HCT116 (cell line): ENCODE measurements at regions not wholly inside any gene's neighbourhood (a gene's known extent, or its start where the extent isn't known, plus 50 kb on each side); places are given as distances from the start of the nearest gene placed in this dataset.

Source experiments
- ATAC-seq: fragments of 200-7000 bp; cut with Tn5 transposase; 2 replicates; pipeline ENCODE4 v1.9.1; 2020; ENCODE audit warnings: mild to moderate bottlenecking, moderate library complexity
- BruUV-seq: library from RNA; stranded (reverse); fragments of 400-500 nt; replicated peaks from 2 replicates; lab custom pipeline; 2021; lab: Mats Ljungman, UMichigan
- CTCF ChIA-PET: fragments of 300-600 bp; sonication (Branson Sonifier 250); formaldehyde crosslinking; loops from one replicate; lab custom pipeline; 2021; ENCODE audit warnings: antibody characterized with exemption; lab: Charles Lee
- POLR2A ChIA-PET: fragments of 300-600, 350-600 bp; sonication (Branson Sonifier 250); formaldehyde crosslinking; loops from one replicate; lab custom pipeline; 2021; ENCODE audit warnings: antibody characterized with exemption; lab: Charles Lee
- RAD21 ChIA-PET, 2 experiments: fragments of 300-600 bp; sonication (Branson Sonifier 250); formaldehyde crosslinking; loops; one replicate each; lab custom pipeline; 2023; ENCODE audit warnings: low total read pairs in 2 of 2; ENCODE audit not compliant: uncharacterized antibody in 2 of 2, unreplicated experiment in 2 of 2, low non-redundant PET in 1 of 2; lab: Charles Lee
- DNase-seq: peaks from one replicate; pipeline ENCODE4 v3.0.0-alpha.2; 2010; ENCODE audit warnings: low read depth, low spot score
- H2AFZ ChIP-seq: fragments of 200-600 bp; shearing (Covaris generic), sonication (generic); 2 replicates; pipeline ENCODE4 v1.6.1; 2017; ENCODE audit warnings: low read depth, mixed run types, mixed read lengths, antibody characterized with exemption, low read length; ENCODE audit not compliant: poor library complexity, severe bottlenecking
- H3K27ac ChIP-seq: 2 replicates; pipeline ENCODE4 v1.5.1; 2012; ENCODE audit warnings: low read depth, low read length
- H3K27me3 ChIP-seq: fragments of 200-600 bp; sonication (generic); 2 replicates; pipeline ENCODE4 v1.6.1; 2016; ENCODE audit warnings: mixed run types, low read length, mixed read lengths; ENCODE audit not compliant: insufficient read depth
- H3K36me3 ChIP-seq, 2 experiments: fragments of 200-500 bp in 1 of 2; fragments of 200-600 bp in 1 of 2; sonication (Bioruptor generic) in 1 of 2; sonication (generic) in 1 of 2; 2 replicates each; pipeline versions ENCODE4 v1.5.1 to v1.6.1; 2014 to 2016; ENCODE audit warnings: low read length in 2 of 2, inconsistent platforms in 1 of 2, mixed read lengths in 1 of 2, mixed run types in 1 of 2; ENCODE audit not compliant: insufficient read depth in 2 of 2, control insufficient read depth in 1 of 2
- H3K4me1 ChIP-seq, 2 experiments: fragments of 200-600 bp in 1 of 2; sonication (generic) in 1 of 2; 2 replicates each; pipeline versions ENCODE4 v1.5.1 to v1.6.1; 2012 to 2017; ENCODE audit warnings: low read length in 2 of 2, inconsistent platforms in 1 of 2, mild to moderate bottlenecking in 1 of 2, mixed read lengths in 1 of 2, mixed run types in 1 of 2, moderate library complexity in 1 of 2; ENCODE audit not compliant: insufficient read depth in 2 of 2, control insufficient read depth in 1 of 2
- H3K4me2 ChIP-seq: fragments of 200-600 bp; sonication (generic); 2 replicates; pipeline ENCODE4 v1.6.1; 2017; ENCODE audit warnings: mixed run types, low read length, mixed read lengths
- H3K4me3 ChIP-seq, 2 experiments: fragments of 200-600 bp in 1 of 2; sonication (generic) in 1 of 2; replicated peaks in 1 of 2; 2 replicates each; pipeline ENCODE4 v1.5.1; 2011 to 2016; ENCODE audit warnings: low read length in 2 of 2, control low read depth in 1 of 2, low read depth in 1 of 2, mild to moderate bottlenecking in 1 of 2, mixed read lengths in 1 of 2, mixed run types in 1 of 2
- H3K79me2 ChIP-seq: fragments of 200-600 bp; sonication (generic); 2 replicates; pipeline ENCODE4 v1.6.1; 2017; ENCODE audit warnings: mild to moderate bottlenecking, mixed run types, low read length, moderate library complexity, mixed read lengths; ENCODE audit not compliant: insufficient read depth
- H3K9ac ChIP-seq: fragments of 200-600 bp; sonication (generic); 2 replicates; pipeline ENCODE4 v1.6.1; 2016; ENCODE audit warnings: low read length, mixed read lengths
- H3K9me2 ChIP-seq: fragments of 200-600 bp; sonication (generic), shearing (Covaris generic); 2 replicates; pipeline ENCODE4 v1.6.1; 2017; ENCODE audit warnings: mixed run types, mild to moderate bottlenecking, moderate library complexity; ENCODE audit not compliant: insufficient read depth
- H3K9me3 ChIP-seq, 2 experiments: fragments of 200-500 bp in 1 of 2; fragments of 200-600 bp in 1 of 2; sonication (Bioruptor generic) in 1 of 2; sonication (generic) in 1 of 2; 2 replicates each; pipeline ENCODE4 v1.6.1; 2014 to 2017; ENCODE audit warnings: low read length in 2 of 2, mixed read lengths in 2 of 2, inconsistent platforms in 1 of 2, low read depth in 1 of 2, mild to moderate bottlenecking in 1 of 2, mixed run types in 1 of 2, moderate library complexity in 1 of 2; ENCODE audit not compliant: control insufficient read depth in 1 of 2, insufficient read depth in 1 of 2
- H4K20me1 ChIP-seq: fragments of 200-600 bp; sonication (generic), shearing (Covaris generic); 2 replicates; pipeline ENCODE4 v1.6.1; 2017; ENCODE audit warnings: mixed run types, mild to moderate bottlenecking, moderate library complexity; ENCODE audit not compliant: insufficient read depth
- ATF3 ChIP-seq: IDR thresholded peaks from 2 replicates; pipeline ENCODE4 v1.6.1; 2012
- CEBPB ChIP-seq: IDR thresholded peaks from 2 replicates; pipeline ENCODE4 v1.6.1; 2012; ENCODE audit warnings: low read depth
- CTCF ChIP-seq, 3 experiments: fragments of 200-600 bp in 1 of 3; sonication (generic) in 1 of 3; IDR thresholded peaks in 2 of 3; conservative IDR thresholded peaks in 1 of 3; 2 replicates each; pipeline ENCODE4 v1.5.1; 2012 to 2017; ENCODE audit warnings: low read depth in 2 of 3, low read length in 2 of 3, antibody characterized with exemption in 1 of 3, borderline replicate concordance in 1 of 3, control low read depth in 1 of 3, mild to moderate bottlenecking in 1 of 3, mixed read lengths in 1 of 3, mixed run types in 1 of 3, moderate library complexity in 1 of 3; ENCODE audit not compliant: insufficient read depth in 1 of 3
- ELF1 ChIP-seq: IDR thresholded peaks from 2 replicates; pipeline ENCODE4 v1.6.1; 2012; ENCODE audit warnings: low read depth, borderline replicate concordance
- EZH2phosphoT487 ChIP-seq: fragments of 200-600 bp; IDR thresholded peaks from 2 replicates; pipeline ENCODE4 v1.6.1; 2018; ENCODE audit warnings: antibody characterized with exemption, borderline replicate concordance
- FOSL1 ChIP-seq: IDR thresholded peaks from 2 replicates; pipeline ENCODE4 v1.6.1; 2012; ENCODE audit warnings: low read depth
- JUND ChIP-seq: IDR thresholded peaks from 2 replicates; pipeline ENCODE4 v1.6.1; 2012
- POLR2A ChIP-seq: IDR thresholded peaks from 2 replicates; pipeline ENCODE4 v1.7.0; 2011; ENCODE audit warnings: borderline replicate concordance; ENCODE audit not compliant: insufficient read depth, insufficient read length; ENCODE audit errors: extremely low read depth
- POLR2AphosphoS5 ChIP-seq: IDR thresholded peaks from 2 replicates; pipeline ENCODE4 v1.6.1; 2011; ENCODE audit warnings: mild to moderate bottlenecking, low read depth, low read length, moderate library complexity
- SP1 ChIP-seq: IDR thresholded peaks from 2 replicates; pipeline ENCODE4 v1.6.1; 2012; ENCODE audit warnings: low read depth
- SRF ChIP-seq: IDR thresholded peaks from 2 replicates; pipeline ENCODE4 v1.6.1; 2012; ENCODE audit warnings: low read depth
- YY1 ChIP-seq: IDR thresholded peaks from 2 replicates; pipeline ENCODE4 v1.6.1; 2011; ENCODE audit warnings: low read length, low read depth, moderate library complexity, mild to moderate bottlenecking; ENCODE audit not compliant: insufficient replicate concordance; ENCODE audit errors: extremely low read depth
- ZBTB33 ChIP-seq: IDR thresholded peaks from 2 replicates; pipeline ENCODE4 v1.6.1; 2011; ENCODE audit warnings: mild to moderate bottlenecking, low read length, moderate library complexity; ENCODE audit not compliant: insufficient replicate concordance; ENCODE audit errors: extremely low read depth
- ZNF274 ChIP-seq: fragments of 200-500 bp; sonication (Bioruptor generic); IDR thresholded peaks from 2 replicates; pipeline ENCODE4 v1.6.1; 2014; ENCODE audit warnings: mild to moderate bottlenecking, low read depth, low read length, inconsistent platforms
- intact Hi-C: fragments of 100-400 bp; cut with micrococcal nuclease; formaldehyde crosslinking; loops from 2 replicates; pipeline ENCODE4 v1.10.0; 2022
- TF ChIP-seq, protein P1 (sequence below): IDR thresholded peaks from 2 replicates; pipeline ENCODE4 v1.6.1; 2012

DNA sequence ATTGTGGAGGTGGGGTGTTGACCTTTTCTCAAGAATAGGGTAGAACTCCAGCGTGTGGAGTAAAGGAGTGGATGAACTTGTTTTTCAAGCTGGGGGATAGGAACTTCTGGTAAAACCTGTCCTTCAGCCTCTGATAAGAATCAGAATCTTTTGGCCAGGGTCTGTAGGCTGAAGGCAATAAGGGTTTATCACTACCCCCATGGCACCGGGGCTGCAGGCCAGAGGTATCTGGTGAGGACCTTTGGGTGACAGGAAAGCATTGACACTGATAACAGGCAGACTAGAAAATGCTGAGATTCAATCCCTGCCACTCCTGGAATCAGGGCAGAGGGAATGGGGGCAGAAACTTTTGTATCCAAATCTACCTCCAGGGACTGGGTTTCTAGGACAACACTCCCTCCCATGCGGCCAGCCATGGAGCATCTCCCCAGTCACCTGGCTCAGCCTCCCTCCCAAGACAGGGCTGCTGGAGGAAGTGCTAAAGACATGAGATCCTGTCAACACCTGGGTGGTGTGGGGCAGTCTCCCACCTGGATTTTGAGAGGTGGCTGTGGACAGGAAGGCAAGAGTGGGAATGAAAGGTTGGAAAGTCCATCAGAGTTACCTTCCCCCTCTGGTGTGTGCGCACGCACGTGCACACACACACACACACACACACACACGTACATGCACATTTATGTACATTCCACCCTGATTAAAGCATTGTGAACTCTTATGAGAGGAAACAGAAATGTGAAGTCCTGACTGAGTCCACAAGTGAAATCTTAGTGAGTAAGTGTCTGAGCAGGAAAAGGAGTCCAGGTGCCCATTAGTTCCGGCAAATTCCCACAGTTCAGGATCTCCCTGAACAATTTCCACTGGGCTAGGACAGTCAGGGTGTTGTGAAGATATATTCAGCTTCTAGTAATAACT is 53.1 kb upstream of the MARCHF10 start:
- ATAC-seq: peak; percentile 50; the same call in 1 of the 2 replicates
- peak overlapping the region; percentile 19 for H2AFZ ChIP-seq
- peak overlapping the region; percentile 13; the same call in 1 of the 2 replicates for H3K27ac ChIP-seq

DNA sequence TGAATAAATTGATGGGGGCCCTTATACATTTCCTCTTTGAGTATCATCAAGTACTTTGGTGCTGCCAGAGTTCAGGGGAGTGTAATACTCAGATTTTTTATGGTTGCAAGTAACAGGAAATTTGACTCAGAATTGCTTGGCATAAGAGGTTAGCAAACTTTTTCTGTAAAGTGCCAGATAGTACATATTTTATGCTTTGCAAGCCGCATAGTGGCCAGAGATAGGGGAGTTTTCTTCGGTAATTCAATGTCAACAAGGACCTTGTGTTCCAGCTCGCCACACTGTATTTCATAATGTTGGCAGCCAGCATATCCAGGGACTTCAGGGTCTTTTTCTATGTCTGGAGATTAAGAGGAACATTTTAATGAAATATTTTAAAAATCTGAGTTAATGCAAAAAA is 51.0 kb upstream of the MARCHF10 start:
- ChIA-PET POLR2A (interaction anchor here (0.7 kb wide), 1 partner anchor 17 kb away, joined by 4 read pairs; no protein-coding TSS in a partner anchor), RAD21 (no interaction called here), CTCF (no interaction called here)
- ATAC-seq (no peak), DNase-seq (no peak)
- H3K27me3 ChIP-seq: no peaks in the 10 kb centered on the region
- H2AFZ ChIP-seq: no peak overlapping the region
- H3K9me2 ChIP-seq: no peaks in the 10 kb centered on the region
- no TSS peak for BruUV-seq
- no peaks in the 10 kb centered on the region for H3K36me3 ChIP-seq
- peaks cover 12 to 21% of the 10 kb centered on the region in 2 experiments; a peak in 3 of 4 replicates for H3K4me1 ChIP-seq
- H4K20me1 ChIP-seq: no peaks in the 10 kb centered on the region
- H3K4me2 ChIP-seq: no peak overlapping the region
- intact Hi-C loops: no loop called here
- H3K79me2 ChIP-seq: no peaks in the 10 kb centered on the region
- H3K9ac ChIP-seq: no peak overlapping the region
- no peak overlapping the region for H3K27ac ChIP-seq
- no peak overlapping the region for H3K4me3 ChIP-seq
- H3K9me3 ChIP-seq: no peaks in the 10 kb centered on the region
- no peak for TF ChIP-seq ATF3
- TF ChIP-seq POLR2A: no peak
- no peak for TF ChIP-seq POLR2AphosphoS5
- TF ChIP-seq FOSL1: no peak
- no peak for TF ChIP-seq ELF1
- TF ChIP-seq, protein P1, sequence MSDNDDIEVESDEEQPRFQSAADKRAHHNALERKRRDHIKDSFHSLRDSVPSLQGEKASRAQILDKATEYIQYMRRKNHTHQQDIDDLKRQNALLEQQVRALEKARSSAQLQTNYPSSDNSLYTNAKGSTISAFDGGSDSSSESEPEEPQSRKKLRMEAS: no peak
- TF ChIP-seq ZBTB33: no peak
- no peak for TF ChIP-seq ZNF274
- TF ChIP-seq CEBPB: no peak
- no peak for TF ChIP-seq SP1
- no peak for TF ChIP-seq CTCF (IDR thresholded peaks at IDR 0.05 in 2 of 3, conservative IDR thresholded peaks at IDR 0.05 in 1 of 3; ENCODE audit: borderline replicate concordance in 1 of 3, insufficient read depth in 1 of 3, low read depth in 2 of 3, low read length in 2 of 3)
- TF ChIP-seq EZH2phosphoT487: no peak

More for the DNA sequence above, 53.1 kb upstream of the MARCHF10 start:
- no peaks in the 10 kb centered on the region for H3K36me3 ChIP-seq
- no peak overlapping the region for H3K9ac ChIP-seq
- H3K9me2 ChIP-seq: no peaks in the 10 kb centered on the region
- DNase-seq: no peak
- RAD21 ChIA-PET: no interaction called here
- H3K4me2 ChIP-seq: peak overlapping the region; percentile 41
- TF ChIP-seq YY1 (no peak), SP1 (peak; percentile 76), JUND (0 out of 2 replicates have a peak, but pooled peaks have one; percentile 27), EZH2phosphoT487 (no peak), SRF (no peak), ELF1 (no peak)
- TF ChIP-seq, all 23 proteins: peak for 2
- BruUV-seq: no TSS peak
- ChIA-PET POLR2A (no interaction called here), CTCF (no interaction called here)
- Histone ChIP-seq H3K27me3 (no peaks in the 10 kb centered on the region), H3K4me1 (peaks cover 12 to 21% of the 10 kb centered on the region in 2 experiments; a peak in 3 of 4 replicates), H4K20me1 (no peaks in the 10 kb centered on the region), H3K4me3 (no peak overlapping the region), H3K79me2 (no peaks in the 10 kb centered on the region), H3K9me3 (no peaks in the 10 kb centered on the region)
- intact Hi-C loops: no loop called here
